ENCODE measurements at regions not wholly inside any gene's neighbourhood (a gene's known extent, or its start where the extent isn't known, plus 50 kb on each side); places are given as distances from the start of the nearest gene placed in this dataset.

DNA sequence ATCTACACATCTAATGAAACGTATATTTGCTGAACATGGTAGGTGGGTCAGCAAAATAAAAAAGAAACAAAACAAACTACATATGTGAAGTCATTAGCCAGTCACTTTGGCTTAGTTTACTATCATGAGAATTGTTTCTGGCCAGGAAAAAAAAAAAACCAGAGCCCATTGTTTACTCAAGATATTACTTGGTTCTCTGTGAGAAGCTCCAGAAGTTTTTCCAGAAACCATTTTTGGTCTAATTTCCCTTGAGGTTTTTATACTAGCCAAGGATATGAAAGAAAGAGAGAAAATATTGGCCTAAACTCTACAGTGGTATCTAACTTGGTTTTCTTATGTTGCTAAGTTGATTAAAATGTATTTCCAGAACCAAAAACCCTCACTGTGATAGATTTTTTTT, 259.1 kb downstream of the PDHA2 start:
- no peak for DNase-seq

- DNase-seq, result peak; percentile 13
These were observed 262.7 kb downstream of the PDHA2 start for GRCh38 chr4:96102541-96103026.

GRCh38 chr4:96103086-96103485, 263.2 kb downstream of the PDHA2 start:
- no peak for DNase-seq

DNA sequence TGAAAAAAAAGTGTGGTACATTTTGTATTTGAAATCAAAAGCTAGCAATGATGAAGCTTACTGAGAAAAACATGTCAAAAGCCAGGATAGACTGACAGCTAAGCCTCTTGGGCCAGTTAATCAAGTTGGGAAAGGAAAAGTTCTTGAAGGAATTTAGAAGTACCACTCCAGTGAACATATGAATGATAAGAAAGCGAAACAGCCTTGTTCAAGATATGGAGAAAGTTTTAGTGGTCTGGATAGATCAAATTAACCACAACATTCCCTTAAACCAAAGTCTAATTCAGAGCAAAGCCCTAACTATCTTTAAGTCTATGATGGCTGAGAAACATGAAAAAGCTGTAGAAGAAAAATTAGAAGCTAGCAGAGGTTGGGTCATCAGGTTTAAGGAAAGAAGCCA, 268.3 kb downstream of the PDHA2 start:
- no peak for DNase-seq

- DNase-seq, result no peak
These were observed 272.7 kb downstream of the PDHA2 start for GRCh38 chr4:96112631-96113030.

DNA sequence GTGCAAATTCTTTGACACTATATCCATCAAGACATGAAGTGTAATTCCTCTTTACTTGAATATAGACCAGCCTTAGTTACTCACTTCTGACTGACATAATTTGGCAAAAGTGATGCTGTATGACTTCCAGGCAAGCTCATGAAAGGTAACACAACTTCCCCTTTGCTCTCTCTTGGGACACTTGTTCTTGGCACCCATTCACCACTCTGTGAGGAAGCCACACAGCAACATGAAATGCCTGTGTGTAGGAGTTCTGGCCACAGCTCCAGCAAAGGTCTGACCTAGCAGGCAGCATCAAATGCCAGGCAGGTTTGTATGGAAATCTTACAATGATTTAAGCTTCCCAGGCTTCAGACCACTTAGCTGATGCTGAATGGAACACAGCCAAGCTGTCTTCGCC, 280.3 kb downstream of the PDHA2 start:
- no peak for DNase-seq

- no peak for DNase-seq
These were observed 286.3 kb downstream of the PDHA2 start for GRCh38 chr4:96126227-96126626.

DNA sequence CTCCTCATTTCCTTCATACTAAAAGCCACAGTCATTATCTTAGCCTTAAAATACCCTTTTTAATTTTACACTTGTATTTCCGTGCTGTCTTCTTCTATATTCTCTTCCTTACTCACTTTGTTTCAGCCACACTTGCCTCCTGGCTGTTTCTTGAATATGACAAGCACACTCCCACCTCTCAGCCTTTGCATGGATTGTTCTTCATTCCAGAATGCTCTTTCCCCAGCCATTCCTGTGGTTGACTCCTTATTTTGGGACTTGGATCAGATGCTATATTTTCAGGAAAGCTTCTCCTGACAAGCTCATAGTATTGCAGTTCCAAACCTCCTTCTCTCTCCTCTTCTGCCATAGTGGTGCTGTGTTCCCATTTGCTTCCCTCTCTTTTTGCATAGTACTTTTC, 291.3 kb downstream of the PDHA2 start:
- no peak for DNase-seq

DNA sequence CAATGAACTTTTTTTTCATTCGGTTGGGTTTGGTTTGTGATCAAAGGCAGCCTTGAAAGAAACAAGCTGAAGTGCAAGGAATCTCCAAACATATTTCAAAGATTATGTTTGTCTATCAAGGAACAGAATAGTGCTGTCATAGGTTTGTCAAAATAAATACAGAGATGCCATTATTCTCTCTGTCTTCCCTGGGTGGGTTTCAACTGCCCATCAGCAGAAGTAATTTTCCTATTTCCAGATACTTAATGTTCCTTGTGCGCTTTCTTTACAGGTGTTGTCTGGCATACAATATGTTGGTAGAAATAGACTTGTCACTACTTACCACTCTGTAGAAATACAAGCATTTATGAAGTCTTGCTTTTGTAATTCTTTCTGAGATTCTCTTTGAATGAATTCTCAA, 294.9 kb downstream of the PDHA2 start:
- DNase-seq, result no peak

GRCh38 chr4:96136056-96136455, 296.2 kb downstream of the PDHA2 start:
- peak; percentile 24 for DNase-seq

- DNase-seq, result no peak
These were observed 299.5 kb downstream of the PDHA2 start for GRCh38 chr4:96139251-96139929.

DNA sequence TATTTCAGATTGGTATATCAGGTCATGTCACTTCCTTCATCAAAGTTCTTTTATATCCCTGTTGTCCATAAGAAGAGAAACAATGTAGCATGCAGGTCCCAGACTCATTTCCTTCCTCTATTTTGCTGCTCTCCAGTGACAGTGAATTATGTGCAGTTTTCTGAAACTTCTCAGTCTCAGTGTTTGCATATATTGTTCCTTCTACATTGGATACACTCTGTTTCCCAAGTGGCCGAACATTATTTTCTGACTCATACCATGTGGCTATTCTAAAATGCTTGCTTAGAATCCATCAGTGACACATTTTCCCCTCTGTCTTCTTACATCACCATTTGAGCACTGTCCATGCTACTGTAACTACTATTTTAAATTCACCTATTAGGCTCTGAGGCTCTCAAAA, 305.7 kb downstream of the PDHA2 start:
- peak; percentile 17 for DNase-seq

GRCh38 chr4:96146686-96147085, 306.8 kb downstream of the PDHA2 start:
- peak; percentile 49 for DNase-seq

- peak; percentile 5 for DNase-seq
These were observed 310.0 kb downstream of the PDHA2 start for GRCh38 chr4:96149894-96150293.

DNA sequence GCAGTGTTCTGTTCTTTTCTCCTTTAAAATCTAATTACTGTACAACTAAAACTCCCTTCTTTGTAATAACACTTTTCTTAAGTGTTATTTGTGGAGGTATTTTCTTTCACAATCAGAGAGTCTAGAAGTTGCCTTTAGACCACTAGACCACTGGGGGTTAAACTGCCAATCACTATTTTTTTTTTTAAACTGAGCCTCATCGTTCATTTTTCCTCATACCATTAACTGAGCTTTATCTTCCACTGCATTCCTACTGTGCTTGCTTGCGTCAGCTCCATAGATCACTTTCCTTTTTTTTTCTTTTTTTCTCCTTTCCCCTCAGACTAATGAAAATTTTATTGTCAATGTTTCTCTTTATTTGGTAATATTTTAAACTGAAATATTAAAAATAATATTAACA, 310.6 kb downstream of the PDHA2 start:
- no peak for DNase-seq

GRCh38 chr4:96152824-96153223, 312.9 kb downstream of the PDHA2 start:
- DNase-seq, result no peak

DNA sequence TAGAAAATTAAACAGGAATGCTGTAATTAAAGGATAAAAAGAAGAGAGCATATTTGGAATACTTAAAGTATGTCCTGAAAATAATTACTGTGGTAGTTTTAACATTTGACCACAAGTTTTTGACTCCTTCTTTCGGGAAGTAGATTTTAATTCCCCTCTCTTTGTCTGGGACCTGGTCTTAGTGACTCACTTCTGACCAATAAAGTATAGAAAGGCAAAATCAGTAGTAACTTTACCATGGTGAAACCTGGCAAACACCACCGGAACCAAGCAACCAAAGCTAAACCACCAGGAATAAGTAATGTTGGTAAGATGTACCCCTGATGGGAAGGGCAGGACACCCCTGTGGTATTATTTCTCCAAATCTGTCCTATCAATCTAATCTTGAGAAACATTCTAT, 314.8 kb downstream of the PDHA2 start:
- peak; percentile 6 for DNase-seq

DNA sequence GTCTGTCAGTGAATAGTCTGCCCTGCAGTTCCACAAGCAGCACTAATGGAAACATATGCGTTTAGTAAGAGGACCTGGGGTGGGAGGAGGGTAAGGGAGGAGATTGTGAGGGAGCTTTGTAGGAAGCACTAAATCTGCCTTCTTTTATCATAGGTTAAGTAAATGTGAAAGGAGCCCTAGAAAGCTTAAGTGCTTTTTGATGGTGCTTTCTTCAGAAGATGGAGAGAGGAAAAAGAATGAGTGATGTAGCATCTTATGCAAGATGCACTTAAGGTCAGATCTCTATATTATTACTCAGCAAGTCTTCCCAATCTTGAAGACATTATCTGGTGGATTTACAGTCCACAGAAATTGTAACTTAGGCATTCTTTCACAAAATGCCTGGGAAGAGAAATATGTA, 322.7 kb downstream of the PDHA2 start:
- DNase-seq, result peak; percentile 79

DNA sequence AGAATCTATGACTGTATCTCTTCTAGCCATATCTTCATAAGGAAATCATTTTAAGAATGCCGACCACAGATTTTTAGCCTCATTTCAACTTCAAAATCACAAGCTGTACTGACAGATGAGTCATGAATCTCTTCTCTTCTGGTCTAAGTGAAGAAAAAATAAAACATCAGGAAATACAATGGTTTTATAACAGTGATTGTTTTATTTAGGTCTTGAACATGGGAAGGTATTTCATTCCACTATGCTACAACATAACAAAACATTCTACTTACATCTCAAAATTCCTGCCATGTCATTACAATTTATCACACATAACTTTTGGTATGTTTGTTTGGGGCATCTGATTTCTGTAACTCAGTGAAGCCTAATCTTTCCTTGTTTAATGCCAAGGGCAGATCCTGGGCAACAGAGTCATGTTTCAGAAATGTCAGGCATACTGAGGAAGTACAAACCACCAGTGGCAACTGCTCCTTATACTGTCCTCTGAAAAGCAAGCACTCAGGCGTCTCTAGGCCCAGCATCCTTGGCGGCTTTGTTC, 325.0 kb downstream of the PDHA2 start:
- DNase-seq, result peak; percentile 86

DNA sequence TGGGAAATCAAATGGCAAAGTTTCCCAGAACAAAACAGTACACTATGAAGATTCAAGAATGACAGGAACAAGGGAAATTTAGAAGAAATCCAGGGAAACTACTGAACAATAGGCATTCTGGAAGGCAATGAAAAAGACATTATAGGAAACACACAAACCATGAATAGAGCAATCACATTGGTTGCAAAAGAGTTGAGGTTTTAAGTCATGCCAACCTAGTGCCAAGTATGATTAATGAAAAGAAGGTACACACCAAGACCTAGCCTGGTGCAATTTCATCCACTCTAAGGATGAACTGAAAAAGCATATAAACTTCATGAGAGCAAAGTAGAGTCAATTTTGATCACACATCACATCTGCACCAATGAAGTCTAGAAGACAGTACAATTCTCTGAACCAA, 326.9 kb downstream of the PDHA2 start:
- DNase-seq, result no peak

DNA sequence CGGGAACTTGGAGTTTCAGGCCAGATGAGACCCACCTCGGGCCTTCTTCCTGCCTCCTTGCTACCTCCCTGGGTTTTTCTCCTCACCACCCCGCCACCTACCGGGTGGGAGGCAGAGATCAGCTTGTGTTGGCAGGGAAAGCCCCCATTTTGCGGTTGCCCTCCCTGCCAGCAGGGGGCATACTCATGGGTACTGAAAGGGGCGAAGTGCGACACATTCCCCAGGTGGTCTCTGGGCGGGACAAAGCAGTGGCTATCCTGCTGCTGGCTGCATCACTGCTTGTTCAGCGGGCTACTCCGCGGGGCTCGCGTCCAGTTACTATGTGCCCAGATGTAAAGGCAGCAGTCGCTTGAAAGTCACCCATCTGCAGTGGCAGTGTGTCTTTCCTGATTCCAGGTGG, 330.3 kb downstream of the PDHA2 start:
- DNase-seq, result no peak

DNA sequence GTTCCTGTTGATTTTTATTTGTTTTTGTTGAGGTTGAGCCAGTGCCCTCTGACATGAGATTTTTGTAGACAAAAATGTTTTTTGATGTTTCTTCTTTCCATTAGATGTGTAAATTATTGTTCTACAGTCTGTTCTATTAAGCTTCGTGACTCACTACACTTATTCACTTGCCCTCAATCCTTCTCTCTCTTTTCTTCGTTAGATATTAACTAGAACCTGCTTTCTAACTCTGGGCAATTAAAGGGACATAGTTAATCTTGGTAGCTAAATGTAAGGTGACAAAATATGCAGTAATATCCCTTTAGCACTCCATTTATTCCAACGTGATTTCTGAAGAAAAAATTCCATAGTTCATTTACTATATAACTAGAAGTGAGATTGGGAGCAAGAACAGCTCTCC, 333.9 kb downstream of the PDHA2 start:
- no peak for DNase-seq

GRCh38 chr4:96175871-96176270, 336.0 kb downstream of the PDHA2 start:
- DNase-seq, result no peak

- no peak for DNase-seq
These were observed 343.7 kb downstream of the PDHA2 start for GRCh38 chr4:96183611-96184010.

GRCh38 chr4:96186593-96186992, 346.7 kb downstream of the PDHA2 start:
- no peak for DNase-seq

Data from fibroblast of skin of abdomen (primary cell).